HCT116 (cell line): ENCODE measurements at regions not wholly inside any gene's neighbourhood (a gene's known extent, or its start where the extent isn't known, plus 50 kb on each side); places are given as distances from the start of the nearest gene placed in this dataset.

Experiments used
- ATAC-seq: fragments of 200-7000 bp; cut with Tn5 transposase; 2 replicates; pipeline ENCODE4 v1.9.1; 2020; ENCODE audit warnings: mild to moderate bottlenecking, moderate library complexity
- BruUV-seq: library from RNA; stranded (reverse); fragments of 400-500 nt; replicated peaks from 2 replicates; lab custom pipeline; 2021; lab: Mats Ljungman, UMichigan
- CTCF ChIA-PET: fragments of 300-600 bp; sonication (Branson Sonifier 250); formaldehyde crosslinking; loops from one replicate; lab custom pipeline; 2021; ENCODE audit warnings: antibody characterized with exemption; lab: Charles Lee
- POLR2A ChIA-PET: fragments of 300-600, 350-600 bp; sonication (Branson Sonifier 250); formaldehyde crosslinking; loops from one replicate; lab custom pipeline; 2021; ENCODE audit warnings: antibody characterized with exemption; lab: Charles Lee
- RAD21 ChIA-PET, 2 experiments: fragments of 300-600 bp; sonication (Branson Sonifier 250); formaldehyde crosslinking; loops; one replicate each; lab custom pipeline; 2023; ENCODE audit warnings: low total read pairs in 2 of 2; ENCODE audit not compliant: uncharacterized antibody in 2 of 2, unreplicated experiment in 2 of 2, low non-redundant PET in 1 of 2; lab: Charles Lee
- DNase-seq: peaks from one replicate; pipeline ENCODE4 v3.0.0-alpha.2; 2010; ENCODE audit warnings: low read depth, low spot score
- H2AFZ ChIP-seq: fragments of 200-600 bp; shearing (Covaris generic), sonication (generic); 2 replicates; pipeline ENCODE4 v1.6.1; 2017; ENCODE audit warnings: low read depth, mixed run types, mixed read lengths, antibody characterized with exemption, low read length; ENCODE audit not compliant: poor library complexity, severe bottlenecking
- H3K27ac ChIP-seq: 2 replicates; pipeline ENCODE4 v1.5.1; 2012; ENCODE audit warnings: low read depth, low read length
- H3K27me3 ChIP-seq: fragments of 200-600 bp; sonication (generic); 2 replicates; pipeline ENCODE4 v1.6.1; 2016; ENCODE audit warnings: mixed run types, low read length, mixed read lengths; ENCODE audit not compliant: insufficient read depth
- H3K36me3 ChIP-seq, 2 experiments: fragments of 200-500 bp in 1 of 2; fragments of 200-600 bp in 1 of 2; sonication (Bioruptor generic) in 1 of 2; sonication (generic) in 1 of 2; 2 replicates each; pipeline versions ENCODE4 v1.5.1 to v1.6.1; 2014 to 2016; ENCODE audit warnings: low read length in 2 of 2, inconsistent platforms in 1 of 2, mixed read lengths in 1 of 2, mixed run types in 1 of 2; ENCODE audit not compliant: insufficient read depth in 2 of 2, control insufficient read depth in 1 of 2
- H3K4me1 ChIP-seq, 2 experiments: fragments of 200-600 bp in 1 of 2; sonication (generic) in 1 of 2; 2 replicates each; pipeline versions ENCODE4 v1.5.1 to v1.6.1; 2012 to 2017; ENCODE audit warnings: low read length in 2 of 2, inconsistent platforms in 1 of 2, mild to moderate bottlenecking in 1 of 2, mixed read lengths in 1 of 2, mixed run types in 1 of 2, moderate library complexity in 1 of 2; ENCODE audit not compliant: insufficient read depth in 2 of 2, control insufficient read depth in 1 of 2
- H3K4me2 ChIP-seq: fragments of 200-600 bp; sonication (generic); 2 replicates; pipeline ENCODE4 v1.6.1; 2017; ENCODE audit warnings: mixed run types, low read length, mixed read lengths
- H3K4me3 ChIP-seq, 2 experiments: fragments of 200-600 bp in 1 of 2; sonication (generic) in 1 of 2; replicated peaks in 1 of 2; 2 replicates each; pipeline ENCODE4 v1.5.1; 2011 to 2016; ENCODE audit warnings: low read length in 2 of 2, control low read depth in 1 of 2, low read depth in 1 of 2, mild to moderate bottlenecking in 1 of 2, mixed read lengths in 1 of 2, mixed run types in 1 of 2
- H3K79me2 ChIP-seq: fragments of 200-600 bp; sonication (generic); 2 replicates; pipeline ENCODE4 v1.6.1; 2017; ENCODE audit warnings: mild to moderate bottlenecking, mixed run types, low read length, moderate library complexity, mixed read lengths; ENCODE audit not compliant: insufficient read depth
- H3K9ac ChIP-seq: fragments of 200-600 bp; sonication (generic); 2 replicates; pipeline ENCODE4 v1.6.1; 2016; ENCODE audit warnings: low read length, mixed read lengths
- H3K9me2 ChIP-seq: fragments of 200-600 bp; sonication (generic), shearing (Covaris generic); 2 replicates; pipeline ENCODE4 v1.6.1; 2017; ENCODE audit warnings: mixed run types, mild to moderate bottlenecking, moderate library complexity; ENCODE audit not compliant: insufficient read depth
- H3K9me3 ChIP-seq, 2 experiments: fragments of 200-500 bp in 1 of 2; fragments of 200-600 bp in 1 of 2; sonication (Bioruptor generic) in 1 of 2; sonication (generic) in 1 of 2; 2 replicates each; pipeline ENCODE4 v1.6.1; 2014 to 2017; ENCODE audit warnings: low read length in 2 of 2, mixed read lengths in 2 of 2, inconsistent platforms in 1 of 2, low read depth in 1 of 2, mild to moderate bottlenecking in 1 of 2, mixed run types in 1 of 2, moderate library complexity in 1 of 2; ENCODE audit not compliant: control insufficient read depth in 1 of 2, insufficient read depth in 1 of 2
- H4K20me1 ChIP-seq: fragments of 200-600 bp; sonication (generic), shearing (Covaris generic); 2 replicates; pipeline ENCODE4 v1.6.1; 2017; ENCODE audit warnings: mixed run types, mild to moderate bottlenecking, moderate library complexity; ENCODE audit not compliant: insufficient read depth
- CEBPB ChIP-seq: IDR thresholded peaks from 2 replicates; pipeline ENCODE4 v1.6.1; 2012; ENCODE audit warnings: low read depth
- CTCF ChIP-seq, 3 experiments: fragments of 200-600 bp in 1 of 3; sonication (generic) in 1 of 3; IDR thresholded peaks in 2 of 3; conservative IDR thresholded peaks in 1 of 3; 2 replicates each; pipeline ENCODE4 v1.5.1; 2012 to 2017; ENCODE audit warnings: low read depth in 2 of 3, low read length in 2 of 3, antibody characterized with exemption in 1 of 3, borderline replicate concordance in 1 of 3, control low read depth in 1 of 3, mild to moderate bottlenecking in 1 of 3, mixed read lengths in 1 of 3, mixed run types in 1 of 3, moderate library complexity in 1 of 3; ENCODE audit not compliant: insufficient read depth in 1 of 3
- ELF1 ChIP-seq: IDR thresholded peaks from 2 replicates; pipeline ENCODE4 v1.6.1; 2012; ENCODE audit warnings: low read depth, borderline replicate concordance
- FOSL1 ChIP-seq: IDR thresholded peaks from 2 replicates; pipeline ENCODE4 v1.6.1; 2012; ENCODE audit warnings: low read depth
- JUND ChIP-seq: IDR thresholded peaks from 2 replicates; pipeline ENCODE4 v1.6.1; 2012
- POLR2AphosphoS5 ChIP-seq: IDR thresholded peaks from 2 replicates; pipeline ENCODE4 v1.6.1; 2011; ENCODE audit warnings: mild to moderate bottlenecking, low read depth, low read length, moderate library complexity
- REST ChIP-seq: IDR thresholded peaks from 2 replicates; pipeline ENCODE4 v1.6.1; 2012; ENCODE audit warnings: low read depth
- SIN3A ChIP-seq: IDR thresholded peaks from 2 replicates; pipeline ENCODE4 v1.6.1; 2012; ENCODE audit warnings: low read depth
- SP1 ChIP-seq: IDR thresholded peaks from 2 replicates; pipeline ENCODE4 v1.6.1; 2012; ENCODE audit warnings: low read depth
- TCF7L2 ChIP-seq: IDR thresholded peaks from 2 replicates; pipeline ENCODE4 v1.7.0; 2011; ENCODE audit warnings: borderline replicate concordance, inconsistent platforms; ENCODE audit not compliant: insufficient read depth, insufficient read length; ENCODE audit errors: extremely low read depth
- YY1 ChIP-seq: IDR thresholded peaks from 2 replicates; pipeline ENCODE4 v1.6.1; 2011; ENCODE audit warnings: low read length, low read depth, moderate library complexity, mild to moderate bottlenecking; ENCODE audit not compliant: insufficient replicate concordance; ENCODE audit errors: extremely low read depth
- ZFX ChIP-seq: fragments of 450-650 bp; IDR thresholded peaks from 2 replicates; pipeline ENCODE4 v1.6.1; 2017
- ZNF274 ChIP-seq: fragments of 200-500 bp; sonication (Bioruptor generic); IDR thresholded peaks from 2 replicates; pipeline ENCODE4 v1.6.1; 2014; ENCODE audit warnings: mild to moderate bottlenecking, low read depth, low read length, inconsistent platforms
- intact Hi-C: fragments of 100-400 bp; cut with micrococcal nuclease; formaldehyde crosslinking; loops from 2 replicates; pipeline ENCODE4 v1.10.0; 2022

- no TSS peak for BruUV-seq
- DNase-seq (no peak), ATAC-seq (no peak)
- no peaks in the 10 kb centered on the region for H3K36me3 ChIP-seq
- no peaks in the 10 kb centered on the region for H4K20me1 ChIP-seq
- H3K9me2 ChIP-seq: no peaks in the 10 kb centered on the region
- ChIA-PET RAD21 (no interaction called here), POLR2A (no interaction called here), CTCF (no interaction called here)
- intact Hi-C loops: no loop called here
- H3K4me2 ChIP-seq: no peak overlapping the region
- no peak for TF ChIP-seq JUND
- no peak for TF ChIP-seq FOSL1
- TF ChIP-seq SIN3A: no peak
- TF ChIP-seq YY1: no peak
- no peak for TF ChIP-seq POLR2AphosphoS5
- no peak for TF ChIP-seq REST
- TF ChIP-seq SP1: no peak
- no peak for TF ChIP-seq CEBPB
- TF ChIP-seq ZFX: no peak
- no peak for TF ChIP-seq CTCF (IDR thresholded peaks at IDR 0.05 in 2 of 3, conservative IDR thresholded peaks at IDR 0.05 in 1 of 3; ENCODE audit: borderline replicate concordance in 1 of 3, insufficient read depth in 1 of 3, low read depth in 2 of 3, low read length in 2 of 3)
- TF ChIP-seq TCF7L2: no peak
- no peak for TF ChIP-seq ZNF274
- no peak for TF ChIP-seq ELF1
- H3K27ac ChIP-seq: no peak overlapping the region
- H3K4me1 ChIP-seq: no peaks in the 10 kb centered on the region
- H3K27me3 ChIP-seq: no peaks in the 10 kb centered on the region
- no peak overlapping the region for H3K9ac ChIP-seq
- no peak overlapping the region for H2AFZ ChIP-seq
- H3K4me3 ChIP-seq: no peak overlapping the region
- no peaks in the 10 kb centered on the region for H3K9me3 ChIP-seq
- H3K79me2 ChIP-seq: no peaks in the 10 kb centered on the region
Measured at GRCh38 chr9:88750832-88751360, 215.9 kb downstream of the NXNL2 start.
